ENCODE measurements at regions not wholly inside any gene's neighbourhood (a gene's known extent, or its start where the extent isn't known, plus 50 kb on each side); places are given as distances from the start of the nearest gene placed in this dataset.
"Not testable (repeated sequence)": the region's sequence is repeated elsewhere in the genome, so short reads cannot be mapped to it uniquely, and the experiment has no call there.

GRCh38 chr2:105671156-105671555 lies 73.6 kb upstream of the NCK2 start:
- CTCF ChIA-PET = no interaction called here
- Mint-ChIP-seq H3K36me3 (peaks cover 0 to 9% (median 6%) of the 10 kb centered on the region in 5 donors), H3K27ac (no peak overlapping the region), H3K9me3 (peaks cover 0 to 31% (median 14%) of the 10 kb centered on the region in 11 donors), H3K4me1 (peaks cover 2 to 18% (median 11%) of the 10 kb centered on the region in 7 donors), H3K4me3 (no peak overlapping the region), H3K27me3 (no peaks in the 10 kb centered on the region)
- intact Hi-C loops (cut with micrococcal nuclease) = no loop called here
- H3K4me1 ChIP-seq (ENCODE audit: control insufficient read depth in 2 of 2, insufficient read depth in 2 of 2, low read length in 2 of 2) = no peaks in the 10 kb centered on the region
- no peak for DNase-seq
- no peaks in the 10 kb centered on the region for H3K27me3 ChIP-seq (ENCODE audit: control insufficient read depth in 2 of 2, insufficient read depth in 2 of 2, low read length in 2 of 2)
- H3K36me3 ChIP-seq (ENCODE audit: control insufficient read depth in 2 of 3, insufficient read depth in 3 of 3, low read length in 3 of 3) = no peaks in the 10 kb centered on the region
- POLR2A ChIA-PET = no interaction called here
- no peak for ATAC-seq
- peaks cover 0 to 14% (median 0%) of the 10 kb centered on the region in 3 experiments for H3K9me3 ChIP-seq (ENCODE audit: control insufficient read depth in 2 of 3, low read length in 3 of 3)
- no peak overlapping the region for H3K4me3 ChIP-seq (ENCODE audit: low read length)
- H3K27ac ChIP-seq (ENCODE audit: low read depth, low read length) = no peak overlapping the region

GRCh38 chr2:105669384-105669891 lies 75.3 kb upstream of the NCK2 start:
- CTCF ChIA-PET = interaction anchor here (1.4 kb wide), 1 partner anchor 56 kb away, joined by 3 read pairs; no protein-coding TSS in a partner anchor
- Histone ChIP-seq H3K4me3 (ENCODE audit: low read length) (no peak overlapping the region), H3K4me1 (ENCODE audit: control insufficient read depth in 2 of 2, insufficient read depth in 2 of 2, low read length in 2 of 2) (no peaks in the 10 kb centered on the region), H3K27ac (ENCODE audit: low read depth, low read length) (no peak overlapping the region), H3K9me3 (ENCODE audit: control insufficient read depth in 2 of 3, low read length in 3 of 3) (peaks cover 0 to 26% (median 7%) of the 10 kb centered on the region in 3 experiments), H3K27me3 (ENCODE audit: control insufficient read depth in 2 of 2, insufficient read depth in 2 of 2, low read length in 2 of 2) (no peaks in the 10 kb centered on the region), H3K36me3 (ENCODE audit: control insufficient read depth in 2 of 3, insufficient read depth in 3 of 3, low read length in 3 of 3) (no peaks in the 10 kb centered on the region)
- H3K9me3 Mint-ChIP-seq = peaks cover 6 to 47% (median 23%) of the 10 kb centered on the region in 11 donors
- peaks cover 0 to 3% (median under 1%) of the 10 kb centered on the region in 7 donors for H3K4me1 Mint-ChIP-seq
- no peak overlapping the region for H3K27ac Mint-ChIP-seq
- H3K36me3 Mint-ChIP-seq = peaks cover 5 to 15% (median 10%) of the 10 kb centered on the region in 5 donors
- POLR2A ChIA-PET = no interaction called here
- DNase-seq = no peak
- H3K4me3 Mint-ChIP-seq = no peak overlapping the region
- no peak for ATAC-seq
- peaks cover 0 to 4% (median 0%) of the 10 kb centered on the region in 5 donors for H3K27me3 Mint-ChIP-seq
- intact Hi-C loops (cut with micrococcal nuclease) = no loop called here

GRCh38 chr2:105665480-105665879 lies 79.2 kb upstream of the NCK2 start:
- H3K9me3 Mint-ChIP-seq = peaks cover 6 to 57% (median 28%) of the 10 kb centered on the region in 11 donors
- peaks cover 5 to 15% (median 10%) of the 10 kb centered on the region in 5 donors for H3K36me3 Mint-ChIP-seq
- no peaks in the 10 kb centered on the region for H3K4me1 Mint-ChIP-seq
- H3K27me3 Mint-ChIP-seq = peaks cover 0 to 15% (median 0%) of the 10 kb centered on the region in 5 donors
- ATAC-seq (no peak), DNase-seq (no peak)
- peaks cover 0 to 26% (median 7%) of the 10 kb centered on the region in 3 experiments for H3K9me3 ChIP-seq (ENCODE audit: control insufficient read depth in 2 of 3, low read length in 3 of 3)
- CTCF ChIA-PET = no interaction called here
- no peak overlapping the region for H3K27ac ChIP-seq (ENCODE audit: low read depth, low read length)
- intact Hi-C loops (cut with micrococcal nuclease) = no loop called here
- no peaks in the 10 kb centered on the region for H3K4me1 ChIP-seq (ENCODE audit: control insufficient read depth in 2 of 2, insufficient read depth in 2 of 2, low read length in 2 of 2)
- POLR2A ChIA-PET = no interaction called here
- no peak overlapping the region for H3K4me3 Mint-ChIP-seq
- H3K36me3 ChIP-seq (ENCODE audit: control insufficient read depth in 2 of 3, insufficient read depth in 3 of 3, low read length in 3 of 3) = no peaks in the 10 kb centered on the region
- H3K27ac Mint-ChIP-seq = no peak overlapping the region
- no peak overlapping the region for H3K4me3 ChIP-seq (ENCODE audit: low read length)
- H3K27me3 ChIP-seq (ENCODE audit: control insufficient read depth in 2 of 2, insufficient read depth in 2 of 2, low read length in 2 of 2) = no peaks in the 10 kb centered on the region

- CTCF ChIA-PET = no interaction called here
- ATAC-seq (no peak), DNase-seq (no peak)
- no peaks in the 10 kb centered on the region for H3K4me1 Mint-ChIP-seq
- H3K4me3 Mint-ChIP-seq = no peak overlapping the region
- peaks cover 5 to 19% (median 11%) of the 10 kb centered on the region in 11 donors for H3K9me3 Mint-ChIP-seq
- intact Hi-C loops (cut with micrococcal nuclease) = no loop called here
- peaks cover 0 to 25% (median 0%) of the 10 kb centered on the region in 5 donors for H3K27me3 Mint-ChIP-seq
- Histone ChIP-seq H3K4me1 (ENCODE audit: control insufficient read depth in 2 of 2, insufficient read depth in 2 of 2, low read length in 2 of 2) (no peaks in the 10 kb centered on the region), H3K4me3 (ENCODE audit: low read length) (no peak overlapping the region), H3K36me3 (ENCODE audit: control insufficient read depth in 2 of 3, insufficient read depth in 3 of 3, low read length in 3 of 3) (no peaks in the 10 kb centered on the region), H3K27ac (ENCODE audit: low read depth, low read length) (no peak overlapping the region), H3K27me3 (ENCODE audit: control insufficient read depth in 2 of 2, insufficient read depth in 2 of 2, low read length in 2 of 2) (no peaks in the 10 kb centered on the region), H3K9me3 (ENCODE audit: control insufficient read depth in 2 of 3, low read length in 3 of 3) (peaks cover 0 to 7% (median 1%) of the 10 kb centered on the region in 3 experiments)
- peaks cover 1 to 7% (median 4%) of the 10 kb centered on the region in 5 donors for H3K36me3 Mint-ChIP-seq
- POLR2A ChIA-PET = no interaction called here
- H3K27ac Mint-ChIP-seq = no peak overlapping the region
These were observed 84.2 kb upstream of the NCK2 start for GRCh38 chr2:105660489-105660888.

GRCh38 chr2:105655723-105656606 lies 88.7 kb upstream of the NCK2 start:
- H3K9me3 ChIP-seq (ENCODE audit: control insufficient read depth in 2 of 3, low read length in 3 of 3); intact Hi-C loops (cut with micrococcal nuclease); DNase-seq; H3K9me3 Mint-ChIP-seq; POLR2A ChIA-PET; CTCF ChIA-PET; ATAC-seq; H3K27me3 ChIP-seq (ENCODE audit: control insufficient read depth in 2 of 2, insufficient read depth in 2 of 2, low read length in 2 of 2); H3K36me3 Mint-ChIP-seq; H3K4me1 ChIP-seq (ENCODE audit: control insufficient read depth in 2 of 2, insufficient read depth in 2 of 2, low read length in 2 of 2); H3K4me3 Mint-ChIP-seq; H3K4me1 Mint-ChIP-seq; H3K36me3 ChIP-seq (ENCODE audit: control insufficient read depth in 2 of 3, insufficient read depth in 3 of 3, low read length in 3 of 3); H3K27ac ChIP-seq (ENCODE audit: low read depth, low read length); H3K4me3 ChIP-seq (ENCODE audit: low read length): not testable (repeated sequence)
- peak overlapping the region in 1 of 9 donors; percentile 66 for H3K27ac Mint-ChIP-seq
- peaks cover 0 to 11% (median 0%) of the 10 kb centered on the region in 5 donors for H3K27me3 Mint-ChIP-seq

- Mint-ChIP-seq H3K4me3 (no peak overlapping the region), H3K27ac (no peak overlapping the region), H3K9me3 (peaks cover 0 to 7% (median 0%) of the 10 kb centered on the region in 11 donors), H3K27me3 (peaks cover 0 to 11% (median 0%) of the 10 kb centered on the region in 5 donors), H3K4me1 (peaks cover 0 to 5% (median 2%) of the 10 kb centered on the region in 7 donors), H3K36me3 (no peaks in the 10 kb centered on the region)
- Histone ChIP-seq H3K27ac (ENCODE audit: low read depth, low read length) (no peak overlapping the region), H3K36me3 (ENCODE audit: control insufficient read depth in 2 of 3, insufficient read depth in 3 of 3, low read length in 3 of 3) (no peaks in the 10 kb centered on the region), H3K27me3 (ENCODE audit: control insufficient read depth in 2 of 2, insufficient read depth in 2 of 2, low read length in 2 of 2) (no peaks in the 10 kb centered on the region), H3K4me1 (ENCODE audit: control insufficient read depth in 2 of 2, insufficient read depth in 2 of 2, low read length in 2 of 2) (no peaks in the 10 kb centered on the region), H3K4me3 (ENCODE audit: low read length) (no peak overlapping the region), H3K9me3 (ENCODE audit: control insufficient read depth in 2 of 3, low read length in 3 of 3) (no peaks in the 10 kb centered on the region)
- no peak for ATAC-seq
- POLR2A ChIA-PET = no interaction called here
- CTCF ChIA-PET = no interaction called here
- DNase-seq = no peak
- intact Hi-C loops (cut with micrococcal nuclease) = no loop called here
These were observed 89.5 kb upstream of the NCK2 start for GRCh38 chr2:105655244-105655643.
